Activated B cell treated with CpG ODN at 0.5 μM for 24 hours (primary cell): ENCODE measurements at regions not wholly inside any gene's neighbourhood (a gene's known extent, or its start where the extent isn't known, plus 50 kb on each side); places are given as distances from the start of the nearest gene placed in this dataset.

Experiments
- ATAC-seq: fragments of 200-7000 bp; cut with Tn5 transposase; one replicate; pipeline ENCODE4 v1.10.0; 2021; ENCODE audit warnings: low read depth, mild to moderate bottlenecking, moderate library complexity
- CTCF ChIA-PET: fragments of 350-600 bp; sonication (Branson Sonifier 250); formaldehyde crosslinking; loops from one replicate; lab custom pipeline; 2021; ENCODE audit warnings: antibody characterized with exemption; lab: Charles Lee
- POLR2A ChIA-PET: fragments of 350-600 bp; sonication (Branson Sonifier 250); formaldehyde crosslinking; loops from one replicate; lab custom pipeline; 2021; ENCODE audit warnings: antibody characterized with exemption; lab: Charles Lee
- DNase-seq: peaks from one replicate; pipeline ENCODE4 v3.0.0; 2022
- H3K27ac Mint-ChIP-seq: one replicate; pipeline ENCODE4 v1.8.0; 2020; ENCODE audit warnings: mixed read lengths
- H3K27me3 Mint-ChIP-seq: one replicate; pipeline ENCODE4 v1.8.0; 2021; ENCODE audit warnings: mixed read lengths
- H3K36me3 Mint-ChIP-seq: one replicate; pipeline ENCODE4 v1.8.0; 2021; ENCODE audit warnings: low read depth, mixed read lengths
- H3K4me1 Mint-ChIP-seq: one replicate; pipeline ENCODE4 v1.8.0; 2021; ENCODE audit warnings: mixed read lengths
- H3K4me3 Mint-ChIP-seq: one replicate; pipeline ENCODE4 v1.8.0; 2020; ENCODE audit warnings: mild to moderate bottlenecking, mixed read lengths
- H3K9me3 Mint-ChIP-seq: one replicate; pipeline ENCODE4 v1.8.0; 2020; ENCODE audit warnings: mixed read lengths
- intact Hi-C: fragments of 100-400 bp; cut with micrococcal nuclease; formaldehyde crosslinking; loops from one replicate; pipeline ENCODE4 v1.15.1; 2024
- TF ChIP-seq, protein P1 (sequence below): fragments of 200-600 bp; IDR thresholded peaks from one replicate; pipeline ENCODE4 v1.8.0; 2022; ENCODE audit warnings: antibody characterized with exemption, mild to moderate bottlenecking

DNA sequence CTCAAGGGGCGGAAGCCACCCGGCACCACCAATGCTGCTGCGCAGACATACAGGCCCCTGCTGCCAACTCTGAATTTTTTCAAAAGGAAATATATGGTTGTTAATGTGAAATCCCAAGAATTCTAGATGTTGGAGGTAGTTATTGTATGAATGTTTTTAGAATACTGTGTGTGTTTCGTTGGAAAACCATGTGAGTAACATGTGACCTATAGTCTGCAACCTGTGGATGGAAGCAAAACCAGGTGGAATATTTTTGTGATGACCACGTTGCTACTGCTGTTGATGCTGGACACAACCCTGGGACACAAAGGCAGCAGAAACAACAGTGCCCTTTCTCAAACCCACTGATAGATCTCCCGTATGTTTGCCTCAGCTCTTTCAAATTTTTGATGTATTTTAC is 376.3 kb upstream of the SALL1 start:
- no peaks in the 10 kb centered on the region for H3K27me3 Mint-ChIP-seq
- intact Hi-C loops, result no loop called here
- no peak overlapping the region for H3K27ac Mint-ChIP-seq
- H3K9me3 Mint-ChIP-seq, result peaks cover 7% of the 10 kb centered on the region
- ChIA-PET CTCF (no interaction called here), POLR2A (no interaction called here)
- DNase-seq, result no peak
- ATAC-seq, result no peak
- H3K4me3 Mint-ChIP-seq, result no peak overlapping the region
- TF ChIP-seq, protein P1, sequence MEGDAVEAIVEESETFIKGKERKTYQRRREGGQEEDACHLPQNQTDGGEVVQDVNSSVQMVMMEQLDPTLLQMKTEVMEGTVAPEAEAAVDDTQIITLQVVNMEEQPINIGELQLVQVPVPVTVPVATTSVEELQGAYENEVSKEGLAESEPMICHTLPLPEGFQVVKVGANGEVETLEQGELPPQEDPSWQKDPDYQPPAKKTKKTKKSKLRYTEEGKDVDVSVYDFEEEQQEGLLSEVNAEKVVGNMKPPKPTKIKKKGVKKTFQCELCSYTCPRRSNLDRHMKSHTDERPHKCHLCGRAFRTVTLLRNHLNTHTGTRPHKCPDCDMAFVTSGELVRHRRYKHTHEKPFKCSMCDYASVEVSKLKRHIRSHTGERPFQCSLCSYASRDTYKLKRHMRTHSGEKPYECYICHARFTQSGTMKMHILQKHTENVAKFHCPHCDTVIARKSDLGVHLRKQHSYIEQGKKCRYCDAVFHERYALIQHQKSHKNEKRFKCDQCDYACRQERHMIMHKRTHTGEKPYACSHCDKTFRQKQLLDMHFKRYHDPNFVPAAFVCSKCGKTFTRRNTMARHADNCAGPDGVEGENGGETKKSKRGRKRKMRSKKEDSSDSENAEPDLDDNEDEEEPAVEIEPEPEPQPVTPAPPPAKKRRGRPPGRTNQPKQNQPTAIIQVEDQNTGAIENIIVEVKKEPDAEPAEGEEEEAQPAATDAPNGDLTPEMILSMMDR, result no peak
- H3K36me3 Mint-ChIP-seq, result no peaks in the 10 kb centered on the region
- no peaks in the 10 kb centered on the region for H3K4me1 Mint-ChIP-seq

DNA sequence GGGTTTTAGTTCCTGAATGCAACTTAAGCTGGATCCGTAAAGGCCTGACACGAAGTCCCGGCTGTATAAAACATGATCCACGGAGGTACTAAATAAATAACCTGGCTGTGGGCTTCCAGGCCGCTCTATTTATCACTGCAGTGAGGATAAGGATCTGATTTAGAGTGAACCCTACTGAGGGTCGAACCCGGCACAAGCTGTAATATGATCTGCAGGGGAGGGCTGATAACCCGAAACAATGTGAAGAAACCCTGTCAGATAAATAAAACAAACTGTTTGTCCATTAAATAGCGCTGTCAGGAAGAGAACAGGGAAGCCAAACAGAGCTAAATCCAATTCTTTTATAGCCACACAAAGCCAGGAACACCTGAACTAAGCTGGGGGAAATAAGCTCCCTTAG is 375.6 kb upstream of the SALL1 start:
- ChIA-PET POLR2A (no interaction called here), CTCF (no interaction called here)
- no peaks in the 10 kb centered on the region for H3K36me3 Mint-ChIP-seq
- H3K9me3 Mint-ChIP-seq, result peaks cover 12% of the 10 kb centered on the region
- intact Hi-C loops, result no loop called here
- H3K4me1 Mint-ChIP-seq, result no peaks in the 10 kb centered on the region
- TF ChIP-seq, protein P1, result no peak
- H3K4me3 Mint-ChIP-seq, result no peak overlapping the region
- ATAC-seq, result no peak
- no peak for DNase-seq
- H3K27ac Mint-ChIP-seq, result no peak overlapping the region
- no peaks in the 10 kb centered on the region for H3K27me3 Mint-ChIP-seq

DNA sequence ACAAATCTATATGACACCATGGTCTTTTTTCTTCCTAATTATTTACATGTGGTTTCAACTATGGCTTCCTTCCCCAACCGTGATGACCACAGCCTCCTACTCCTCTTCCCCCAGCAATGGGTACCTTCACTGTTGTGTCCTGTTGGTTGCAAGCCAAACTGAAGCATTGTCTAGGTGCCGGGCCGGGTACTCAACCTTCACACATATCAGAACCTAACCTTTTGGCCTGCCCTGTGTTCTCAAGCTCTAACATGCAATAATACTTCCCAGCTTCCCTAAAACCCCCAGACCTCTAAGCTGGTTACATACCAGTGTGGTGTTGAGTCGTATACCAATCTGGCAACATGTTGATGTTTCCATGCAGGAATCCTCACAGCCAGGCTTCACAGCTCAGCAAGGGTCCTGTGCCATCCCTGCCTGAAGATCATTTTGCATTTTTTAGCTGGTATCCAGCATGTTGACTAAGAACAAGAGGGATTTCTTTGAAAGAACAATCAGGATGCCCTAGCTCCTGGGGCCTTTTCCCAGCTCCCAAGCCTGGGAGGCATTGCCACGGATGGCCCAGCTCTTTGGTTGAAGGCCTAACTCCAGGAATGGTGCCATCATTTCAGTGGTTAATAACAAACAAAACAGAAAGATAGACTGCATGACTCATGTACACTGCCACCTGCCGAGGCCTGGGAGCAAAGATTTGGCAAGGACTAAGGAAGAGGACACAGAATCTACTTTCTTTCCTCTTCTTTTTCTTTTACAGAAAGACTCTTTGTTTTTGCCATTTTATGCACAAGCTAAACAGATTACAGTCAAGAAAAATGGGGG is 373.7 kb upstream of the SALL1 start:
- H3K36me3 Mint-ChIP-seq, result no peaks in the 10 kb centered on the region
- H3K4me3 Mint-ChIP-seq, result no peak overlapping the region
- DNase-seq (no peak), ATAC-seq (no peak)
- no peaks in the 10 kb centered on the region for H3K27me3 Mint-ChIP-seq
- peaks cover 13% of the 10 kb centered on the region for H3K9me3 Mint-ChIP-seq
- intact Hi-C loops, result no loop called here
- H3K4me1 Mint-ChIP-seq, result no peaks in the 10 kb centered on the region
- ChIA-PET CTCF (no interaction called here), POLR2A (no interaction called here)
- no peak overlapping the region for H3K27ac Mint-ChIP-seq
- TF ChIP-seq, protein P1, result no peak

DNA sequence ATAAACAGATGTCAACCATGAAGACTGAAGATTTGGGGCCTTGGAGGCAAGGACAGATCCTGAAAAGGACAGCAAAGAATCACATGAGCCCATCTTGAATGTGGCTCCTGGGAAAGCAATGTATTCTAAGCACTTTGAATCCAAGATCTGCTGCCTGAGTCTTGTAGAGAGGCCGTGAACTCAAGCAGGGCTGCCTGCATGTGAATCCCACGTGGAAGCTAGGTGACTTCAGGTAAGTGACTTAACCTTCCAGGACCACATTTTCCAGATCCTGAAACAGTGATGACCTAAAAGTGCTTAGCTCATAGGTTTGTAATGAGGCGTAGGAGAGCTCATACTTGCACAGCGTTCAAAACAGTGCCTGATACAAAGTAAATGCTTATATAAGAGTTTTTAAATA is 373.0 kb upstream of the SALL1 start:
- ATAC-seq (no peak), DNase-seq (no peak)
- Mint-ChIP-seq H3K4me1 (no peaks in the 10 kb centered on the region), H3K9me3 (peaks cover 15% of the 10 kb centered on the region), H3K36me3 (no peaks in the 10 kb centered on the region), H3K27me3 (no peaks in the 10 kb centered on the region), H3K27ac (no peak overlapping the region), H3K4me3 (no peak overlapping the region)
- ChIA-PET POLR2A (no interaction called here), CTCF (no interaction called here)
- intact Hi-C loops, result no loop called here
- TF ChIP-seq, protein P1, result no peak

DNA sequence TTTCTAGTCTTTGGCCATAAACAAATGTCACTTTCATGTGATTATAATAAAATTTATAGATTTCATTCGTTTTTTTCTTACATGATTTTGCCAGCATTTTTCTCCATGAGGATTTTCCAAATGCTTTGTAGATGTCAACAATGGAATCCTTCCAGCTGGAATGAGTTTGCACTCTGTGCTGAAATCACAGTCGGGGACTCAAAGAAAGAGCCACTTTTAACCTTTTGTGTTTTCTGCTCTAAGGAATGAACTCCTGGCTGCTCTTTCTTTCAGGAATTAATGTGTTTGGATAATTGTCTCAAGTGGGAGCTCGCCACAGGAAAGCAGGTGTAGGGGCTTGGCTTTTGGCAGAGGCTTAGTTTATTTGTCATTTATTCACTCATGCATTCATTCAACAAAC is 372.3 kb upstream of the SALL1 start:
- ATAC-seq (no peak), DNase-seq (no peak)
- Mint-ChIP-seq H3K9me3 (peaks cover 15% of the 10 kb centered on the region), H3K4me1 (no peaks in the 10 kb centered on the region), H3K27me3 (no peaks in the 10 kb centered on the region), H3K4me3 (no peak overlapping the region), H3K36me3 (no peaks in the 10 kb centered on the region), H3K27ac (no peak overlapping the region)
- intact Hi-C loops, result no loop called here
- ChIA-PET CTCF (no interaction called here), POLR2A (no interaction called here)
- TF ChIP-seq, protein P1, result no peak
